ENCODE measurements at regions not wholly inside any gene's neighbourhood (a gene's known extent, or its start where the extent isn't known, plus 50 kb on each side); places are given as distances from the start of the nearest gene placed in this dataset.

- no peak for DNase-seq (ENCODE audit: low read depth, low spot score)
- H3K27ac ChIP-seq: no peak overlapping the region
These were observed 1298.8 kb downstream of the TYW1 start for GRCh38 chr7:68295386-68295785.

- no peak for DNase-seq (ENCODE audit: low read depth, low spot score)
- H3K27ac ChIP-seq: no peak overlapping the region
These were observed 1293.7 kb upstream of the AUTS2 start for GRCh38 chr7:68304536-68304935.

- no peak for DNase-seq (ENCODE audit: low read depth, low spot score)
These were observed 1291.6 kb upstream of the AUTS2 start for GRCh38 chr7:68306692-68307107.

GRCh38 chr7:68309271-68309670 is 1289.0 kb upstream of the AUTS2 start:
- H3K27ac ChIP-seq: no peak overlapping the region

More at GRCh38 chr7:68306692-68307107, 1291.6 kb upstream of the AUTS2 start:
- H3K27ac ChIP-seq: no peak overlapping the region

GRCh38 chr7:68309806-68310205 is 1288.5 kb upstream of the AUTS2 start:
- no peak for DNase-seq (ENCODE audit: low read depth, low spot score)
- H3K27ac ChIP-seq: no peak overlapping the region

More at GRCh38 chr7:68309271-68309670, 1289.0 kb upstream of the AUTS2 start:
- DNase-seq (ENCODE audit: low read depth, low spot score): no peak

- H3K27ac ChIP-seq: no peak overlapping the region
- no peak for DNase-seq (ENCODE audit: low read depth, low spot score)
These were observed 1286.3 kb upstream of the AUTS2 start for GRCh38 chr7:68311958-68312357.

- H3K27ac ChIP-seq: no peak overlapping the region
- no peak for DNase-seq (ENCODE audit: low read depth, low spot score)
These were observed 1284.5 kb upstream of the AUTS2 start for GRCh38 chr7:68313806-68314205.

- no peak for DNase-seq (ENCODE audit: low read depth, low spot score)
- no peak overlapping the region for H3K27ac ChIP-seq
These were observed 1284.1 kb upstream of the AUTS2 start for GRCh38 chr7:68314208-68314607.

GRCh38 chr7:68317476-68317875 is 1280.8 kb upstream of the AUTS2 start:
- no peak for DNase-seq (ENCODE audit: low read depth, low spot score)
- H3K27ac ChIP-seq: no peak overlapping the region

GRCh38 chr7:68319061-68319460 is 1279.2 kb upstream of the AUTS2 start:
- H3K27ac ChIP-seq: no peak overlapping the region
- no peak for DNase-seq (ENCODE audit: low read depth, low spot score)

GRCh38 chr7:68321076-68321639 is 1277.1 kb upstream of the AUTS2 start:
- peak overlapping the region; percentile 39 for H3K27ac ChIP-seq
- DNase-seq (ENCODE audit: low read depth, low spot score): peak; percentile 22

- H3K27ac ChIP-seq: peak overlapping the region; percentile 39
- DNase-seq (ENCODE audit: low read depth, low spot score): no peak
These were observed 1276.3 kb upstream of the AUTS2 start for GRCh38 chr7:68321776-68322496.

GRCh38 chr7:68324621-68325020 is 1273.7 kb upstream of the AUTS2 start:
- no peak for DNase-seq (ENCODE audit: low read depth, low spot score)
- no peak overlapping the region for H3K27ac ChIP-seq

GRCh38 chr7:68334216-68334615 is 1264.1 kb upstream of the AUTS2 start:
- DNase-seq (ENCODE audit: low read depth, low spot score): no peak
- H3K27ac ChIP-seq: no peak overlapping the region

- H3K27ac ChIP-seq: no peak overlapping the region
These were observed 1263.5 kb upstream of the AUTS2 start for GRCh38 chr7:68334636-68335272.

GRCh38 chr7:68336594-68336993 is 1261.7 kb upstream of the AUTS2 start:
- no peak overlapping the region for H3K27ac ChIP-seq
- DNase-seq (ENCODE audit: low read depth, low spot score): no peak

More at GRCh38 chr7:68334636-68335272, 1263.5 kb upstream of the AUTS2 start:
- DNase-seq (ENCODE audit: low read depth, low spot score): no peak

- no peak for DNase-seq (ENCODE audit: low read depth, low spot score)
These were observed 1249.9 kb upstream of the AUTS2 start for GRCh38 chr7:68348401-68348800.

GRCh38 chr7:68362745-68363518 is 1235.3 kb upstream of the AUTS2 start:
- no peak for DNase-seq (ENCODE audit: low read depth, low spot score)
- no peak overlapping the region for H3K27ac ChIP-seq

More at GRCh38 chr7:68348401-68348800, 1249.9 kb upstream of the AUTS2 start:
- no peak overlapping the region for H3K27ac ChIP-seq

GRCh38 chr7:68364886-68365625 is 1233.2 kb upstream of the AUTS2 start:
- H3K27ac ChIP-seq: no peak overlapping the region
- no peak for DNase-seq (ENCODE audit: low read depth, low spot score)

- no peak for DNase-seq (ENCODE audit: low read depth, low spot score)
- H3K27ac ChIP-seq: no peak overlapping the region
These were observed 1226.3 kb upstream of the AUTS2 start for GRCh38 chr7:68371985-68372384.

Measured in epithelial cell of prostate (primary cell).